H1 (cell line): ENCODE measurements at regions not wholly inside any gene's neighbourhood (a gene's known extent, or its start where the extent isn't known, plus 50 kb on each side); places are given as distances from the start of the nearest gene placed in this dataset.

Source experiments
- NANOG ChIP-seq: IDR thresholded peaks from 2 replicates; pipeline ENCODE4 v1.6.1; 2011; ENCODE audit warnings: low read length, low read depth, mild to moderate bottlenecking, inconsistent platforms; ENCODE audit not compliant: insufficient read depth, poor library complexity, severe bottlenecking
- TAF1 ChIP-seq: IDR thresholded peaks from 2 replicates; pipeline ENCODE4 v1.6.1; 2011; ENCODE audit warnings: mild to moderate bottlenecking, low read depth, low read length
- TF ChIP-seq, protein P1 (sequence below): fragments of 300-600 bp; sonication (generic); IDR thresholded peaks from 2 replicates; pipeline ENCODE4 v1.7.1; 2012; ENCODE audit warnings: low read length, moderate library complexity, mild to moderate bottlenecking, inconsistent platforms; ENCODE audit not compliant: insufficient replicate concordance

DNA sequence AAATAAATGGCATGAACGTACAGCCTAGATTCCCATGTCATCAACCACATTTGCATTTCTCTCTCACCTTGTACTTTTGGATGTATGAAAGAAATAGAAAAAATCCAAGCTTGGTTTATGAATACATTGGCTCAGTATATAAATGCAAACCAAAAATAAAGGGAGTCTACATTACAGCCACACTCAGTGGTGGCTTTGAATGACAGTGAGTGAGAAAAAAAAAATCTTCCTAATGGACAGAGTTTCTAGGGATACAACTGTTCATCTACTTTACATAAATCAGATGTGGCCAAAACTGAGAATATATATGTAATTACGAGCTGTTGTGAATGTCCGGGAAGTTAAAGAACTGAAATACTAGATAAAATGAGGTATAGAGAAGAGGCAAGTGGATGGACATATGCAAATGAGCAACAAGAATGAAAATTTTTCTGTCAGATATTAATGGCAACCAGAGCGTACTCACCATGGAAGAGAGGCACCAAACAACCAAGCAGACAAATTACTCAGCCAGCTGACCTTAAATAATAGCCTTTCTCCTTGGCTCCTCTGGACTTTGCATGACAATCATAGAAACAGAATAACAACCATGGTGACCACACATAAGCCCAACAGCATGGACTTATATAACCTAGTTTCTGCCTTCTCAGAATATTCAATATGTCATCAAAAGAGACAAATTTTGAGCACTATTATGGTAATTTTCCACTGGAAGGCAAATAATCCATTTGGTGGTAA lies 1305.8 kb downstream of the OTOL1 start (continued):
- TF ChIP-seq, protein P1, sequence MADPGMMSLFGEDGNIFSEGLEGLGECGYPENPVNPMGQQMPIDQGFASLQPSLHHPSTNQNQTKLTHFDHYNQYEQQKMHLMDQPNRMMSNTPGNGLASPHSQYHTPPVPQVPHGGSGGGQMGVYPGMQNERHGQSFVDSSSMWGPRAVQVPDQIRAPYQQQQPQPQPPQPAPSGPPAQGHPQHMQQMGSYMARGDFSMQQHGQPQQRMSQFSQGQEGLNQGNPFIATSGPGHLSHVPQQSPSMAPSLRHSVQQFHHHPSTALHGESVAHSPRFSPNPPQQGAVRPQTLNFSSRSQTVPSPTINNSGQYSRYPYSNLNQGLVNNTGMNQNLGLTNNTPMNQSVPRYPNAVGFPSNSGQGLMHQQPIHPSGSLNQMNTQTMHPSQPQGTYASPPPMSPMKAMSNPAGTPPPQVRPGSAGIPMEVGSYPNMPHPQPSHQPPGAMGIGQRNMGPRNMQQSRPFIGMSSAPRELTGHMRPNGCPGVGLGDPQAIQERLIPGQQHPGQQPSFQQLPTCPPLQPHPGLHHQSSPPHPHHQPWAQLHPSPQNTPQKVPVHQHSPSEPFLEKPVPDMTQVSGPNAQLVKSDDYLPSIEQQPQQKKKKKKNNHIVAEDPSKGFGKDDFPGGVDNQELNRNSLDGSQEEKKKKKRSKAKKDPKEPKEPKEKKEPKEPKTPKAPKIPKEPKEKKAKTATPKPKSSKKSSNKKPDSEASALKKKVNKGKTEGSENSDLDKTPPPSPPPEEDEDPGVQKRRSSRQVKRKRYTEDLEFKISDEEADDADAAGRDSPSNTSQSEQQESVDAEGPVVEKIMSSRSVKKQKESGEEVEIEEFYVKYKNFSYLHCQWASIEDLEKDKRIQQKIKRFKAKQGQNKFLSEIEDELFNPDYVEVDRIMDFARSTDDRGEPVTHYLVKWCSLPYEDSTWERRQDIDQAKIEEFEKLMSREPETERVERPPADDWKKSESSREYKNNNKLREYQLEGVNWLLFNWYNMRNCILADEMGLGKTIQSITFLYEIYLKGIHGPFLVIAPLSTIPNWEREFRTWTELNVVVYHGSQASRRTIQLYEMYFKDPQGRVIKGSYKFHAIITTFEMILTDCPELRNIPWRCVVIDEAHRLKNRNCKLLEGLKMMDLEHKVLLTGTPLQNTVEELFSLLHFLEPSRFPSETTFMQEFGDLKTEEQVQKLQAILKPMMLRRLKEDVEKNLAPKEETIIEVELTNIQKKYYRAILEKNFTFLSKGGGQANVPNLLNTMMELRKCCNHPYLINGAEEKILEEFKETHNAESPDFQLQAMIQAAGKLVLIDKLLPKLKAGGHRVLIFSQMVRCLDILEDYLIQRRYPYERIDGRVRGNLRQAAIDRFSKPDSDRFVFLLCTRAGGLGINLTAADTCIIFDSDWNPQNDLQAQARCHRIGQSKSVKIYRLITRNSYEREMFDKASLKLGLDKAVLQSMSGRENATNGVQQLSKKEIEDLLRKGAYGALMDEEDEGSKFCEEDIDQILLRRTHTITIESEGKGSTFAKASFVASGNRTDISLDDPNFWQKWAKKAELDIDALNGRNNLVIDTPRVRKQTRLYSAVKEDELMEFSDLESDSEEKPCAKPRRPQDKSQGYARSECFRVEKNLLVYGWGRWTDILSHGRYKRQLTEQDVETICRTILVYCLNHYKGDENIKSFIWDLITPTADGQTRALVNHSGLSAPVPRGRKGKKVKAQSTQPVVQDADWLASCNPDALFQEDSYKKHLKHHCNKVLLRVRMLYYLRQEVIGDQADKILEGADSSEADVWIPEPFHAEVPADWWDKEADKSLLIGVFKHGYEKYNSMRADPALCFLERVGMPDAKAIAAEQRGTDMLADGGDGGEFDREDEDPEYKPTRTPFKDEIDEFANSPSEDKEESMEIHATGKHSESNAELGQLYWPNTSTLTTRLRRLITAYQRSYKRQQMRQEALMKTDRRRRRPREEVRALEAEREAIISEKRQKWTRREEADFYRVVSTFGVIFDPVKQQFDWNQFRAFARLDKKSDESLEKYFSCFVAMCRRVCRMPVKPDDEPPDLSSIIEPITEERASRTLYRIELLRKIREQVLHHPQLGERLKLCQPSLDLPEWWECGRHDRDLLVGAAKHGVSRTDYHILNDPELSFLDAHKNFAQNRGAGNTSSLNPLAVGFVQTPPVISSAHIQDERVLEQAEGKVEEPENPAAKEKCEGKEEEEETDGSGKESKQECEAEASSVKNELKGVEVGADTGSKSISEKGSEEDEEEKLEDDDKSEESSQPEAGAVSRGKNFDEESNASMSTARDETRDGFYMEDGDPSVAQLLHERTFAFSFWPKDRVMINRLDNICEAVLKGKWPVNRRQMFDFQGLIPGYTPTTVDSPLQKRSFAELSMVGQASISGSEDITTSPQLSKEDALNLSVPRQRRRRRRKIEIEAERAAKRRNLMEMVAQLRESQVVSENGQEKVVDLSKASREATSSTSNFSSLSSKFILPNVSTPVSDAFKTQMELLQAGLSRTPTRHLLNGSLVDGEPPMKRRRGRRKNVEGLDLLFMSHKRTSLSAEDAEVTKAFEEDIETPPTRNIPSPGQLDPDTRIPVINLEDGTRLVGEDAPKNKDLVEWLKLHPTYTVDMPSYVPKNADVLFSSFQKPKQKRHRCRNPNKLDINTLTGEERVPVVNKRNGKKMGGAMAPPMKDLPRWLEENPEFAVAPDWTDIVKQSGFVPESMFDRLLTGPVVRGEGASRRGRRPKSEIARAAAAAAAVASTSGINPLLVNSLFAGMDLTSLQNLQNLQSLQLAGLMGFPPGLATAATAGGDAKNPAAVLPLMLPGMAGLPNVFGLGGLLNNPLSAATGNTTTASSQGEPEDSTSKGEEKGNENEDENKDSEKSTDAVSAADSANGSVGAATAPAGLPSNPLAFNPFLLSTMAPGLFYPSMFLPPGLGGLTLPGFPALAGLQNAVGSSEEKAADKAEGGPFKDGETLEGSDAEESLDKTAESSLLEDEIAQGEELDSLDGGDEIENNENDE: no peak
- TF ChIP-seq TAF1 (no peak), NANOG (no peak)
